ENCODE measurements at regions not wholly inside any gene's neighbourhood (a gene's known extent, or its start where the extent isn't known, plus 50 kb on each side); places are given as distances from the start of the nearest gene placed in this dataset.

- Histone ChIP-seq H3K4me3 (ENCODE audit: low read depth, low read length) (no peak overlapping the region), H3K36me3 (ENCODE audit: control insufficient read depth, insufficient read depth, low read length) (no peaks in the 10 kb centered on the region), H3K27me3 (ENCODE audit: control insufficient read depth, insufficient read depth, low read length) (no peaks in the 10 kb centered on the region)
- no peak for TF ChIP-seq CTCF (IDR thresholded peaks at IDR 0.05; ENCODE audit: insufficient read depth, low read length, poor library complexity, severe bottlenecking)
- DNase-seq (ENCODE audit: low read depth), result no peak
These were observed 481.9 kb upstream of the NOVA1 start for GRCh38 chr14:27079716-27080115.

GRCh38 chr14:27085500-27085899, 487.7 kb upstream of the NOVA1 start:
- DNase-seq (ENCODE audit: low read depth), result no peak
- no peak overlapping the region for H3K4me3 ChIP-seq (ENCODE audit: low read depth, low read length)
- TF ChIP-seq CTCF (IDR thresholded peaks at IDR 0.05; ENCODE audit: insufficient read depth, low read length, poor library complexity, severe bottlenecking), result no peak
- no peaks in the 10 kb centered on the region for H3K36me3 ChIP-seq (ENCODE audit: control insufficient read depth, insufficient read depth, low read length)
- H3K27me3 ChIP-seq (ENCODE audit: control insufficient read depth, insufficient read depth, low read length), result no peaks in the 10 kb centered on the region

- no peak for DNase-seq (ENCODE audit: low read depth)
- Histone ChIP-seq H3K36me3 (ENCODE audit: control insufficient read depth, insufficient read depth, low read length) (no peaks in the 10 kb centered on the region), H3K4me3 (ENCODE audit: low read depth, low read length) (no peak overlapping the region), H3K27me3 (ENCODE audit: control insufficient read depth, insufficient read depth, low read length) (no peaks in the 10 kb centered on the region)
- TF ChIP-seq CTCF (IDR thresholded peaks at IDR 0.05; ENCODE audit: insufficient read depth, low read length, poor library complexity, severe bottlenecking), result no peak
These were observed 492.9 kb upstream of the NOVA1 start for GRCh38 chr14:27090716-27091115.

GRCh38 chr14:27091973-27092372, 494.1 kb upstream of the NOVA1 start:
- H3K36me3 ChIP-seq (ENCODE audit: control insufficient read depth, insufficient read depth, low read length), result no peaks in the 10 kb centered on the region
- H3K27me3 ChIP-seq (ENCODE audit: control insufficient read depth, insufficient read depth, low read length), result no peaks in the 10 kb centered on the region
- DNase-seq (ENCODE audit: low read depth), result no peak
- H3K4me3 ChIP-seq (ENCODE audit: low read depth, low read length), result no peak overlapping the region
- TF ChIP-seq CTCF (IDR thresholded peaks at IDR 0.05; ENCODE audit: insufficient read depth, low read length, poor library complexity, severe bottlenecking), result no peak

- Histone ChIP-seq H3K36me3 (ENCODE audit: control insufficient read depth, insufficient read depth, low read length) (no peaks in the 10 kb centered on the region), H3K4me3 (ENCODE audit: low read depth, low read length) (no peak overlapping the region), H3K27me3 (ENCODE audit: control insufficient read depth, insufficient read depth, low read length) (no peaks in the 10 kb centered on the region)
- DNase-seq (ENCODE audit: low read depth), result no peak
- TF ChIP-seq CTCF (IDR thresholded peaks at IDR 0.05; ENCODE audit: insufficient read depth, low read length, poor library complexity, severe bottlenecking), result no peak
These were observed 498.3 kb upstream of the NOVA1 start for GRCh38 chr14:27096091-27096490.

GRCh38 chr14:27098451-27098850, 500.6 kb upstream of the NOVA1 start:
- no peaks in the 10 kb centered on the region for H3K27me3 ChIP-seq (ENCODE audit: control insufficient read depth, insufficient read depth, low read length)
- DNase-seq (ENCODE audit: low read depth), result no peak
- H3K36me3 ChIP-seq (ENCODE audit: control insufficient read depth, insufficient read depth, low read length), result no peaks in the 10 kb centered on the region
- TF ChIP-seq CTCF (IDR thresholded peaks at IDR 0.05; ENCODE audit: insufficient read depth, low read length, poor library complexity, severe bottlenecking), result no peak
- no peak overlapping the region for H3K4me3 ChIP-seq (ENCODE audit: low read depth, low read length)

All from kidney epithelial cell (primary cell).